Panc1 (cell line): ENCODE measurements at regions not wholly inside any gene's neighbourhood (a gene's known extent, or its start where the extent isn't known, plus 50 kb on each side); places are given as distances from the start of the nearest gene placed in this dataset.

Experiments used
- POLR2AphosphoS5 ChIP-seq: IDR thresholded peaks from 2 replicates; pipeline ENCODE4 v1.6.1; 2012; ENCODE audit warnings: mild to moderate bottlenecking, low read depth, low read length, moderate library complexity
- SIN3A ChIP-seq: IDR thresholded peaks from 2 replicates; pipeline ENCODE4 v1.6.1; 2012; ENCODE audit warnings: low read depth, mild to moderate bottlenecking, low read length, moderate library complexity, borderline replicate concordance; ENCODE audit not compliant: insufficient read depth
- TF ChIP-seq, protein P1 (sequence below): fragments of 450-650 bp; IDR thresholded peaks from 2 replicates; pipeline ENCODE4 v1.5.1; 2017; ENCODE audit warnings: mild to moderate bottlenecking
- TF ChIP-seq, protein P2 (sequence below), 2 experiments: IDR thresholded peaks; 2 replicates each; pipeline ENCODE4 v1.6.1; 2011 to 2012; ENCODE audit warnings: low read depth in 2 of 2, control low read depth in 1 of 2, low read length in 1 of 2, mild to moderate bottlenecking in 1 of 2, moderate library complexity in 1 of 2; ENCODE audit not compliant: insufficient read depth in 1 of 2

DNA sequence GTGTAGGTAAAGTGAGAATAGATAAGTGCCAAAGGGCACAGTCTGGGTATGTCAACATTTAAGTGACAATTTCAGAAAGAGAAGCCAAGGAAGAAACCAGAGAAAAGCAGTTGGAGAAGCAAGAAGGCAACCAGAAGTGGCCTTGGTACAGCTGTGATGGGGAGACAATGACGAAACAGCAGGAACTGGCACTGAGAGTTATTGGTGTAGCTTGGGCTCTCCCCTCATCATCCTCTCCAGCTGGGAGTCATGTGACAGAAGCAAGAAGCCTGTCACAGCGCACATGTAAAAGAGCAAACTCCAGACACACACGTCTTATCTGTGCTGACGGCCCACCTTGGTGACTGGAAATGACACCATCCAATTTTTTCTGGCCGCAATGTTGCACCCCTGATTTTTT lies 203.3 kb upstream of the NUDT4 start:
- TF ChIP-seq, protein P1, sequence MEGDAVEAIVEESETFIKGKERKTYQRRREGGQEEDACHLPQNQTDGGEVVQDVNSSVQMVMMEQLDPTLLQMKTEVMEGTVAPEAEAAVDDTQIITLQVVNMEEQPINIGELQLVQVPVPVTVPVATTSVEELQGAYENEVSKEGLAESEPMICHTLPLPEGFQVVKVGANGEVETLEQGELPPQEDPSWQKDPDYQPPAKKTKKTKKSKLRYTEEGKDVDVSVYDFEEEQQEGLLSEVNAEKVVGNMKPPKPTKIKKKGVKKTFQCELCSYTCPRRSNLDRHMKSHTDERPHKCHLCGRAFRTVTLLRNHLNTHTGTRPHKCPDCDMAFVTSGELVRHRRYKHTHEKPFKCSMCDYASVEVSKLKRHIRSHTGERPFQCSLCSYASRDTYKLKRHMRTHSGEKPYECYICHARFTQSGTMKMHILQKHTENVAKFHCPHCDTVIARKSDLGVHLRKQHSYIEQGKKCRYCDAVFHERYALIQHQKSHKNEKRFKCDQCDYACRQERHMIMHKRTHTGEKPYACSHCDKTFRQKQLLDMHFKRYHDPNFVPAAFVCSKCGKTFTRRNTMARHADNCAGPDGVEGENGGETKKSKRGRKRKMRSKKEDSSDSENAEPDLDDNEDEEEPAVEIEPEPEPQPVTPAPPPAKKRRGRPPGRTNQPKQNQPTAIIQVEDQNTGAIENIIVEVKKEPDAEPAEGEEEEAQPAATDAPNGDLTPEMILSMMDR, result no peak
- TF ChIP-seq POLR2AphosphoS5 (no peak), SIN3A (no peak)
- TF ChIP-seq, protein P2, sequence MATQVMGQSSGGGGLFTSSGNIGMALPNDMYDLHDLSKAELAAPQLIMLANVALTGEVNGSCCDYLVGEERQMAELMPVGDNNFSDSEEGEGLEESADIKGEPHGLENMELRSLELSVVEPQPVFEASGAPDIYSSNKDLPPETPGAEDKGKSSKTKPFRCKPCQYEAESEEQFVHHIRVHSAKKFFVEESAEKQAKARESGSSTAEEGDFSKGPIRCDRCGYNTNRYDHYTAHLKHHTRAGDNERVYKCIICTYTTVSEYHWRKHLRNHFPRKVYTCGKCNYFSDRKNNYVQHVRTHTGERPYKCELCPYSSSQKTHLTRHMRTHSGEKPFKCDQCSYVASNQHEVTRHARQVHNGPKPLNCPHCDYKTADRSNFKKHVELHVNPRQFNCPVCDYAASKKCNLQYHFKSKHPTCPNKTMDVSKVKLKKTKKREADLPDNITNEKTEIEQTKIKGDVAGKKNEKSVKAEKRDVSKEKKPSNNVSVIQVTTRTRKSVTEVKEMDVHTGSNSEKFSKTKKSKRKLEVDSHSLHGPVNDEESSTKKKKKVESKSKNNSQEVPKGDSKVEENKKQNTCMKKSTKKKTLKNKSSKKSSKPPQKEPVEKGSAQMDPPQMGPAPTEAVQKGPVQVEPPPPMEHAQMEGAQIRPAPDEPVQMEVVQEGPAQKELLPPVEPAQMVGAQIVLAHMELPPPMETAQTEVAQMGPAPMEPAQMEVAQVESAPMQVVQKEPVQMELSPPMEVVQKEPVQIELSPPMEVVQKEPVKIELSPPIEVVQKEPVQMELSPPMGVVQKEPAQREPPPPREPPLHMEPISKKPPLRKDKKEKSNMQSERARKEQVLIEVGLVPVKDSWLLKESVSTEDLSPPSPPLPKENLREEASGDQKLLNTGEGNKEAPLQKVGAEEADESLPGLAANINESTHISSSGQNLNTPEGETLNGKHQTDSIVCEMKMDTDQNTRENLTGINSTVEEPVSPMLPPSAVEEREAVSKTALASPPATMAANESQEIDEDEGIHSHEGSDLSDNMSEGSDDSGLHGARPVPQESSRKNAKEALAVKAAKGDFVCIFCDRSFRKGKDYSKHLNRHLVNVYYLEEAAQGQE (IDR thresholded peaks at IDR 0.05; ENCODE audit: insufficient read depth in 1 of 2, low read depth in 2 of 2, low read length in 1 of 2), result no peak
